ENCODE measurements at regions not wholly inside any gene's neighbourhood (a gene's known extent, or its start where the extent isn't known, plus 50 kb on each side); places are given as distances from the start of the nearest gene placed in this dataset.

- DNase-seq = no peak
These were observed 114.0 kb downstream of the NSG2 start for GRCh38 chr5:174159327-174160114.

GRCh38 chr5:174165406-174165805 lies 119.9 kb downstream of the NSG2 start:
- no peak for DNase-seq

GRCh38 chr5:174166231-174167079 lies 120.9 kb downstream of the NSG2 start:
- DNase-seq = no peak

- DNase-seq = no peak
These were observed 121.8 kb downstream of the NSG2 start for GRCh38 chr5:174167080-174167910.

- DNase-seq = no peak
These were observed 126.6 kb downstream of the NSG2 start for GRCh38 chr5:174172152-174172551.

GRCh38 chr5:174172566-174172965 lies 127.1 kb downstream of the NSG2 start:
- no peak for DNase-seq

GRCh38 chr5:174173766-174174165 lies 128.3 kb downstream of the NSG2 start:
- no peak for DNase-seq

GRCh38 chr5:174175716-174176268 lies 130.3 kb downstream of the NSG2 start:
- no peak for DNase-seq

GRCh38 chr5:174176511-174176910 lies 131.0 kb downstream of the NSG2 start:
- no peak for DNase-seq

- no peak for DNase-seq
These were observed 132.0 kb downstream of the NSG2 start for GRCh38 chr5:174177531-174177930.

- DNase-seq = no peak
These were observed 132.6 kb downstream of the NSG2 start for GRCh38 chr5:174177976-174178605.

- DNase-seq = no peak
These were observed 135.1 kb downstream of the NSG2 start for GRCh38 chr5:174180639-174181038.

GRCh38 chr5:174182111-174182510 lies 136.6 kb downstream of the NSG2 start:
- DNase-seq = no peak

- no peak for DNase-seq
These were observed 138.2 kb downstream of the NSG2 start for GRCh38 chr5:174183701-174184100.

GRCh38 chr5:174185506-174185905 lies 140.0 kb downstream of the NSG2 start:
- DNase-seq = no peak

GRCh38 chr5:174186096-174186695 lies 140.7 kb downstream of the NSG2 start:
- DNase-seq = no peak

GRCh38 chr5:174187001-174187400 lies 141.5 kb downstream of the NSG2 start:
- no peak for DNase-seq

GRCh38 chr5:174187481-174187880 lies 142.0 kb downstream of the NSG2 start:
- no peak for DNase-seq

GRCh38 chr5:174188295-174188694 lies 142.8 kb downstream of the NSG2 start:
- no peak for DNase-seq

- no peak for DNase-seq
These were observed 144.4 kb downstream of the NSG2 start for GRCh38 chr5:174189654-174190541.

GRCh38 chr5:174191076-174191475 lies 145.6 kb downstream of the NSG2 start:
- DNase-seq = no peak
